Esophagus squamous epithelium (tissue), 4 donors: ENCODE measurements at regions not wholly inside any gene's neighbourhood (a gene's known extent, or its start where the extent isn't known, plus 50 kb on each side); places are given as distances from the start of the nearest gene placed in this dataset.

Experiments used
- POLR2A ChIP-seq, 4 donors: fragments of 450-650 bp; IDR thresholded peaks; one replicate each; pipeline ENCODE4 v1.6.1; 2017; ENCODE audit warnings: antibody characterized with exemption in 4 of 4, mild to moderate bottlenecking in 4 of 4, moderate library complexity in 3 of 4
- TF ChIP-seq, protein P1 (sequence below), 6 experiments: fragments of 450-650 bp in 4 of 6; fragments of 200-600 bp in 2 of 6; sonication (generic) in 2 of 6; IDR thresholded peaks; one replicate each; pipeline ENCODE4 v1.5.1; 2016 to 2019; ENCODE audit warnings: antibody characterized with exemption in 6 of 6, mild to moderate bottlenecking in 4 of 6, moderate library complexity in 4 of 6

DNA sequence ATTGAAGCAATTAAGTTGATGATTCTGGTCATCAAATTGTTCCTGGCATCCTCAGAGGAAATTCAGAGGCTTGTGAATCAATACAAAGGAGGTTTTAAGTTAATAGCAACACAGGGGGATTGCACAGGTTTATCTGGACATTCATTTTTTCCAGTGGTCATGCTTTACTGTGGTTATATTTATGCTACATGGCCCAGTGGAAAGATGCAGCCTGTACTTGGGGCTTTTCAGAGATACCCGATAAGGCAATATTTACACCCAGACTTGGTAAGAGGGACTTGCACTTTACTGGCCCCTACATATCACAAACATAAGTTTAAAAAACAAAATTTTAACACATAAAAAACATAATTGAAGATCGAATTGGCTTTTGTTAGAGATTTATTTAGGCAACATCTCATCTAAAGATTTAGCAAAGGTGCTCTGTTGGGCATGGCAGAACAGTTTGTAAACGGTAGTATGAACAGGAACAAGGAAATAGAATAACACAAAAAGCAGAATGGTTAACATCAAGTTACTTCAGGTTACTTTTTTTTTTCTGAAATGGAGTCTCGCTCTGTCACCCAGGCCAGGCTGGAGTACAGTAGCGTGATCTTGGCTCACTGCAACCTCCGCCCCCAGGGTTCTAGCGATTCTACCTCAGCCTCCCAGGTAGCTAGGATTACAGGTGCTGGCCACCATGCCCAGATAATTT, 49.7 kb upstream of the GLDC start:
- TF ChIP-seq, protein P1, sequence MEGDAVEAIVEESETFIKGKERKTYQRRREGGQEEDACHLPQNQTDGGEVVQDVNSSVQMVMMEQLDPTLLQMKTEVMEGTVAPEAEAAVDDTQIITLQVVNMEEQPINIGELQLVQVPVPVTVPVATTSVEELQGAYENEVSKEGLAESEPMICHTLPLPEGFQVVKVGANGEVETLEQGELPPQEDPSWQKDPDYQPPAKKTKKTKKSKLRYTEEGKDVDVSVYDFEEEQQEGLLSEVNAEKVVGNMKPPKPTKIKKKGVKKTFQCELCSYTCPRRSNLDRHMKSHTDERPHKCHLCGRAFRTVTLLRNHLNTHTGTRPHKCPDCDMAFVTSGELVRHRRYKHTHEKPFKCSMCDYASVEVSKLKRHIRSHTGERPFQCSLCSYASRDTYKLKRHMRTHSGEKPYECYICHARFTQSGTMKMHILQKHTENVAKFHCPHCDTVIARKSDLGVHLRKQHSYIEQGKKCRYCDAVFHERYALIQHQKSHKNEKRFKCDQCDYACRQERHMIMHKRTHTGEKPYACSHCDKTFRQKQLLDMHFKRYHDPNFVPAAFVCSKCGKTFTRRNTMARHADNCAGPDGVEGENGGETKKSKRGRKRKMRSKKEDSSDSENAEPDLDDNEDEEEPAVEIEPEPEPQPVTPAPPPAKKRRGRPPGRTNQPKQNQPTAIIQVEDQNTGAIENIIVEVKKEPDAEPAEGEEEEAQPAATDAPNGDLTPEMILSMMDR (IDR thresholded peaks at IDR 0.05): no peak
- TF ChIP-seq POLR2A (IDR thresholded peaks at IDR 0.05): no peak
